NCI-H128 (cell line): ENCODE measurements at regions not wholly inside any gene's neighbourhood (a gene's known extent, or its start where the extent isn't known, plus 50 kb on each side); places are given as distances from the start of the nearest gene placed in this dataset.

Experiments
- DNase-seq: peaks from one replicate; lab custom pipeline; 2025; ENCODE audit not compliant: unreplicated experiment; lab: John Stamatoyannopoulos, UW

DNA sequence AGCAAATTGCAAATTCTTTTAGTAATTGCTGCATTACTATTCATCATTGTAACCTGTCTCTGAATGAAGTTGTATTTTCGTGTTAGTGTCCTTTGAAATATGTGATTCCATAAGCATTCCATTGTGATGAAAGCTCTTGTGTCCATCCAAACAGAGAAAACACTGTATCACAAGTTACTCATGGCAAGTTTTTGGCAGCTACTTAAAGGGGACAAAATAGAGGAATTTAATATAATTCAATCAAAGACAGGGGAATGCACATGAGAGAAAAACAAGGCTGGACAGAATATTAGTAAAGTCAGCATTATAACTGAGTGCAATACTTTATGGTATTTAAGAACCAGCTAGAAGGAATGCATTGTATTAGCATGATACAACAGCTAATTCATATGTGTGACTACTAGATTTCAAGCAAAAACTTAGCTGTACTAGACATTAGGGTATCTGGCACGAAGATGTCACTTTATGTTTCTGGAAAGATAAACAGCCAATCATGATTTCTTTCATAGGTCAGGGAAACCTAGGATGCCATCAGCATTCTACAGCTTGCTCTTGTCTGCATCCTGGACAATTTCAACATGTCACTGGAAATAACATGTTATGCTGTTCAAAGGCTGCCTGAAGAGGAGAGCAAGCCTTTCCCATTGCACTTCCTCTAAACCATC is 270.6 kb upstream of the MARCKS start:
- DNase-seq, result no peak

DNA sequence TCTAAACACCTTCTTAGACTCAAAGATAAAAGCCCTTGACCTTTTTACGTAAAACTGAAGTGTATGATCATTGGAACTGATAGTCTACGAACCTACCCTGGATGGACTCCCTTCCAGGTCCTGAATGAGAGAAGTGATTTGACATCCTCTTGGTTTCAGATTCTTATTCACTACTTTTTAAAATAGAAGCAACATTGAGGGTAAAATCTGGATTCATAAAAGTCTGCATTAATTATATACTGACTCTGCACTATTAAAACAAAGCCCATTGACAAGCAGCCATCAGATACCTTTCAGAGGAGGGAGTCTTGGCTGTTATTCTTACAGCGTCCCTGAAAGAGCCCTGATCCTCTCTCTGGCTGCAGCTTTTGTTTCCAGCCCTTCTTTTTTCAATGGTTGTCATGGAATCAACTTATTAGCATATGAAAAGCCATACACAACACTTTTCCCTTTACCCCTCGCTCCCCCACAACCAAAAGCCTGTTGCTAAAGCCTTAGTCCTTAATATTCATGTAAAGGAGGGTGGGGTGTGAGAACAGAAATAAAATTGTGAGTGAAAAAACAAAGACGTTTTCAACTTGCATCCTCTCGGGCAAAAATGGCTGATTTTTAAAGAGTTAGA is 270.0 kb upstream of the MARCKS start:
- DNase-seq, result no peak

DNA sequence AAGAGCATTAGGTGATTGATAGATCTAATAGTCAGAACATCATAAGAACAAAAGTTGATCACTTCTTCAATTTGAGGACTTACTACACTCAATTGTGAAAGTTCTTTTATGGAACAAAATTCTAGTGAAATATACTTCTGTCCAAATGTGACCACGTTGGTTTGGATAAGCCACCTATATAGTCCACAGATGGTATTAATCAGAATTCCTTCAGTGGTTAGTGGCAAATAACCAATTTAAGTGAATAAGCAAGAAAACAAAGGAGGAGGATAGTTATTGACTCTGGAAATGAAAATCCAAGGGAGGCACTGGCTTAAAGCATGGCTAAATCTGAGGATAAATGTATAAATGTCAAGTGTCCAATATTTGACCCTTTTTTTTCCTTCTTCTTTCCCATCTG is 268.5 kb upstream of the MARCKS start:
- DNase-seq, result no peak

DNA sequence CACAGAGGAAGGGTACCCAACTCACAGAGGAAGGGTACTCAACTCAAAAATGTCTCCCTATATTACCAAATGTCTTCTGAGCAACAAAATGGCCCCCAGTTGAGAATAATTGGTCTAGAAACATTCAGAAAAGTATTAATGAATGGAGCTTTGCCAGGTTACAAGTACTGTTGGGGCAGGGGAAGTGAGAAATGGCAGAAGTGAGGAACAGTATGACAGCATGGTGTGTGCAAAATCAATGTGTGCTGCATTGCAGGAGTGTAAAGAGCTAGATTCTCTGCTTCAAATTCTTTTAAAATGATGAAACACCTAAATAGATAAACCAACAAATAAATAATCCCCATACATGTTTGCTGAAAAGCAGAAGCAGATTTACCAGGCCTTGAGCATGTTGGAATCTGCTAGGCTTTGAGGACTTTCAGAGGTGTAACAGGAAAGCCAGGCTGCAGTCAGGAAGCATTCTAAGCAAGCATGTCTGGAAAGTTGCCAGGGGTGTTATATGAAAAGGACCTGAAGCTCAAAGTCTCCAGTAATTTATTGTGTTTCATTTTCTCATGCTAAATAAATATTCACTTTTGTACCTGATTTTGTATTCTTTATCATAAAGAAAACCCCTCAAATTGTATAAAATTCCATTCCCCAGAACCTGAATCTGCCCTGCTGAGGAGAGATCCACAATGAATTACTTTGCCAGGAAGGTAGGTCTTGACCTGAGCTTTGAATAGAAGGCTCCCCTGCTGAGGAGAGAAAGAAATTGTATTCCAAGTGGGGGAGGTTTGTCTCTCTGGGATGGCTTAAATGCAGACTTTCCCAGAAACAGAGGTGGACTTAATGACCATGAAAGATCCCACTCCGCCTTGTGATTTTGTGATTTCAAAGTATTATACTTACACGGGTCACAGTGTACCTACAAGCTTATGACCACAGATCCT is 265.0 kb upstream of the MARCKS start:
- DNase-seq, result no peak

DNA sequence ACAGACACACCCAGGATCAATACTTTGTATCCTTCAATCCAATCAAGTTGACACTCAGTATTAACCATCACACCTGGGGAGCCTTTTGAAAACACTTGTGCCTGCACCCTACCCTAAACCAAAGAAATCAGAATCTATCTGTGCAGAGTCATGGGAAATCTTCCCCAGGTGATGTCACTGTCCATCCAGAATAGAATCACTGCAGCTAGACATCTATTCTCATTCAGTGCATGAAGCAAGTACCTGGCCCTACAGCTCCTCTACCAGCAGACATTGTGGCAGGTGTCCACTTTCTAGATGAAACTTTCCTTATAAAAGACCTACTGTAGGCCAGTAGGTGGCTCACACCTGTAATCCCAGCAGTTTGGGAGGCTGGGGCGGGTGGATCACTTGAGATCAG is 262.4 kb upstream of the MARCKS start:
- DNase-seq, result no peak

DNA sequence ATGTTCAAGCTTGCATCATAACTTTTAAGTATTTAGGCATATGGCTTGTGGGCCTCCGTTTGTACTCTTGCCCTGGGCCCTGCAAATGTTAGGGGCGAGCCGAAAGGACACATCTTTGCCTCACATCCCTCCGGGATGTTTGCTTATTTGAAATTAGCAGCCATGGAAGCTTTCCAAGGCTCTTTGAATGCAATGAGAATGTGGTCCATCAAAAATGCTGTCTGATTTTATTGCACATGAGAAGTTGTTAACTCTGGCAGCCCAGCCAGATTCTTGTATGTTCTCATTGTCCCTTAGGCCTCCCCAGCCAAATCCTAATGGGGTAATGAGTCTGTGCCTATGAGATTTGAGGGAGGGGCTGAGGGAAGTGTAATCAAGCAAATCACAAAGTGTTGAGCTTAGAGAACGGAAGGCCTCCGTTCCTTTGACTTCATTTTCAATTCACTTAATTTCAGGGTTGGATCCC is 261.2 kb upstream of the MARCKS start:
- DNase-seq, result no peak

DNA sequence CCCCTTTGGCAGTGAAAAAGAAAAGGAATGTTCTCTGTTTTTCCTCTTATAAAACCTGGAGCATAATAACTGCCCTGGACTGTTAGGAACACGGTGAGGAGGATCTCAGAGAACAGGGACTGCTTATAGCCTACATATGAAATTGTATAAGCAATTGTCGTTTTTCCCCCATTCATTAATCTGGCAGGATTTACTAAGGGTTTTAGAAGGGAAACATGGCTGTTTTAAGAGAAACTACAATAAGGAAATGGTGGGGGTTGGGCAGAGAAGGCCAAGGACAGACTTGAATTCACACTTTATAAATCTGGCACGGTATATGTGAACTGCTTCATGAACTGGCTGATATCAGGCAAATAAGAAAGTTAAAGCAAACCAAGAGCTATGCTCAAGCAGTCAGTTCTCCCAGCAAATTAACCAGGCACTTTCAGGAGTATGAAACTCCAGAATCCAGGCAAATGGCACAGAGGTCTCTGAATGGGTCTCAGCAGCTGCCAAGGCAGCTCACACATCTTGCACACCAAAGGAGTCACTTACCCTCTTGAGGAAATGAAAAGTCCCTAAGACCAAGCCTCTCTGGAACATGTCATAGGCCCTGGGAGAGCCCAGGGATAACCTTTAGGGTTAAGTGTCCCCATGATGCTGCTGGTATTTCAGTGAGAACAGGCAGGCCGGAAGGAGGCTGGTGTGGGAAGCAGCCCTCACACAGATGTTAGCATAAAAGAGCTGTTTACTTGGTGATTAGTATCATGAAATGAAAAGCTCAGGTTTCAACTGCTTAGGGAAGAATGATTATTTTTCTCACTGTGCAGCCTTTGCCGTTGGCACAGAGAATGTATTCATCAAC is 260.5 kb upstream of the MARCKS start:
- DNase-seq, result no peak

DNA sequence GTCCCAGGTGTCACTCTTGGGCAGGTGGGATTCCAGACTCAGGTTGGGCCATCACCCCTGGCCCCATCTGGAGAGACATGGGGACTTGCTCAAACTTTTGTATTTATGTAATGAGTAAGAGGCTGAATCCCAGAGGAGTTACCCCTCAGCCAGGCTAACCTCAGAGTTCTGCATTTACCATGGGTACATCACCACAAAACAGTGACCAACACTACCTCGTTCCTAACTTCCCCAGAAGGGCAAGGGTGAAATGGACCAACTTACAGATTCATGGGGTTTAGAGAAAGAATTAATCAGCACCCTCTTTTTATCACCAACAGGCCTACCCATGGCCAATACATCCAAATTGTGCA is 259.9 kb upstream of the MARCKS start:
- no peak for DNase-seq

DNA sequence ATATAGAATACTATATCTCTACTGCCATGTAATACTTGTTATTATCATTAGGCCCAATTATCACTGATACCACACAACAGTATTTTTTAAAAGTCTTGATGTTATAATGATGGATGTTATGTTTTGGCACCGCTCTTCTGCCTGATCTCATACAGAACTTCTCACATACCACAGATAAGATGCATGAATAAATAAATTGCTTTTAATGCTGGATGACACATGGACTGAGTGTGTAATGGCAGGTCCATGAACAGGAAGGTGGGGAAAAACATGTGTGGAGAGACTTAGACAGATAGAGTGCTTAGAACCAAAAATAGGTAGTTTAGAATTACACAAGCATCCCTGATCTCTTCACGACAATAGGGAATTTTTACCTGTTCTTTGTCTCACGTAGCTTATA is 258.4 kb upstream of the MARCKS start:
- no peak for DNase-seq

DNA sequence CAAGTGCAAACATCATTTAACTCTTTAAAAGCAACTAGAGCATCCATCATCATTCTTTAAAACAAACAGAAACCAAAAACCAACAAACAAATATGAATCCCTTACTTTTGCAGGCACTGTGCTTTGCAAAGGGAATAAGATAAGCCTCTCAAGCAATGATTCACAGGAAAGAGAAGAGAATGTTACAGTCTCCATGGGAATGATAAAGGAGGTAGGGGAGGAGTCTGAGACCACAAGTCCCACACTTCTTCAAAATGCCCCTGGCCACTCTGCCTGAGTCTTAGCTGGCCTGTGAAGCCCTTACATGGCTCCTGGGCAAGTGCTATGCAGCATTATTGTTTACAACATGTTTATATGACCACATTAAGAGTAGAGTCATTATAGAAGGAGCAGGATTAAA is 257.7 kb upstream of the MARCKS start:
- DNase-seq, result no peak

DNA sequence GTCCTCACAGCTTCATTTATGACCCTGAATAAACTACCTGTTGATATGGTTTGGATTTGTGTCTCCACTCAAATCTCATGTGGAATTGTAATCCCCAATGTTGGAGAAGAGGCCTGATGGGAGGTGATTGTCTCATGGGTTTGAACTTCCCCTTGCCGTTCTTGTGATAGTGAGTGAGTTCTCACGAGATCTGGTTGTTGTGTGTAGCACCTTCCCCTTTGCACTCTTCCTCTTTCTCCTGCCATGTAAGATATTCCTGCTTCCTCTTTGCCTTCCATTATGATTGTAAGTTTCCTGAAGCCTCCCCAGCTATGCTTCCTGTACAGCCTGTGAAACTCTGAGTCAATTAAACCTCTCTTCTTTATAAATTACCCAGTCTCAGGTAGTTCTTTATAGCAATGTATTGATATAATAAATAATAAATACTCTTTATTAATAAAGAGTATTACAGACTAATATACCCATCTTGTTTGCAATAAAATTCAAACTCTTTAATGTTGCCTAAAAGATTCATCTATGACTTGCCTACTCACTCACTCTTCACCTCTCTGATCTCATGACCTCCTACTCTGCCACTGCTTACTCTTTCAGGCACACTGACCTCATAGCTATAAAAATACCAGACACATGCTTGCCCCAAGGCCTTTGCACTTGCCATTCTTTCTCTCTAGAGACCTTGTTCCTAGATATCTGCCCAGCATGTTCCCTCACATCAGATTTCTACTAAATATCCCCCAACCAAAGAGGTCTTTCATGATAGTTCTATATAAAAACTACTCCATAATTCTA is 256.4 kb upstream of the MARCKS start:
- no peak for DNase-seq

DNA sequence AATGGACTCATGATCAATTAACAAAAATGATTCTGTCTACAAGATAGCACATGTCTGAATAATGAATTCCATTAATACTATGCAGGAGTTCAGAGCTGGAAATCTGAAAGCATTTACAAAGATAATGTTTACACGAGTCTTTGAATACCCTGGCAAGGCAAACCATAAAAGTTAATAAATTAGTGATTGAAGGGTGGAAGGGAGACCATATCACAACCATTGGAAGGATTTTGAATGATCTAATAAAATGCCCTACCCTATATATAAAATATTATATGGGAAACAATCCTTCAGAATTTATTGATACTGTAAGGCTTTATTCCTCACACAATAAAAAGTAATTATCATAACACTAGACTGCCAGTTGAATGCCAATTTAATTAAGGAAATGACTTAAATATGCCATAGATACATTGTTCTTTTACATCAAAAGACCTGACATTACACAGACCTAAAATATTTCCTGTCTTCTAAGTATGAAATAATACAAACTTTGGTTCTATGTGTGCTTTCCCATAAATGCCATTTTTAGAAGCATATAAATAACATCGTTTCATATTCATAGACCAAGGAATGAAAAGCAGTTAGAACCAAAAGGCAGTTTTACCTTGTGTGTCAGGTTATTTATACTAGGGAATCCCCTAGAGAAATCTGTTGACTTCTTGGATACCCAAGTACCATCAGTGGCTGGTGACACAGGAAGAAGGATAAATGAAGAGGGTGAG is 249.2 kb upstream of the MARCKS start:
- DNase-seq, result no peak

DNA sequence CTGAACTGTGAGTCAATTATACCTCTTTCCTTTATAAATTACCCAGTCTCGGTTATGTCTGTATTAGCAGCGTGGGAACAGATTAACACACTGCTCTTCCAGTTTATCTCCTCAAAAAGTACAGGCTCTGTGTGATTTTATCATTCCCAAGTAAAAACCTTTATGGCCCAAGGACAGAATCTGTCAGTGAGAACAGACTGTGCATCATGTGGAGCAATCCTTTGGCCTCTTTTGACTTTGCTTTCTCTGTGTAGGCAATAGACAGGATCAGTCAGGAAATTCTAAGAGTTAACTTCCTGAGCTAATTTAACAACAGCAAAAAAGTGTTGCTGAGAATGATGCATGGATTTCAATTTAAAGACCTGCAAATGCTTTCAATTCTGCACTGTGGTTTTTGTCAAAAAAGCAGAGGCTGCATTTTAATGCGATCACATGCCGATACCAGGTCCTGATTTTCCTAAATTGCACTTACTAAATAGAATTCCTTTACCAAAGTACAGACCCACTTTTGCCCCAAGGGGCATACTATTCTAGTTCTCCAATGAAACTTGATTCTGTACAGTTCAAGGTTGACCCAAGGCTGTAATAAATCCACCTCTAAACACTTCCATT is 246.7 kb upstream of the MARCKS start:
- DNase-seq, result no peak

DNA sequence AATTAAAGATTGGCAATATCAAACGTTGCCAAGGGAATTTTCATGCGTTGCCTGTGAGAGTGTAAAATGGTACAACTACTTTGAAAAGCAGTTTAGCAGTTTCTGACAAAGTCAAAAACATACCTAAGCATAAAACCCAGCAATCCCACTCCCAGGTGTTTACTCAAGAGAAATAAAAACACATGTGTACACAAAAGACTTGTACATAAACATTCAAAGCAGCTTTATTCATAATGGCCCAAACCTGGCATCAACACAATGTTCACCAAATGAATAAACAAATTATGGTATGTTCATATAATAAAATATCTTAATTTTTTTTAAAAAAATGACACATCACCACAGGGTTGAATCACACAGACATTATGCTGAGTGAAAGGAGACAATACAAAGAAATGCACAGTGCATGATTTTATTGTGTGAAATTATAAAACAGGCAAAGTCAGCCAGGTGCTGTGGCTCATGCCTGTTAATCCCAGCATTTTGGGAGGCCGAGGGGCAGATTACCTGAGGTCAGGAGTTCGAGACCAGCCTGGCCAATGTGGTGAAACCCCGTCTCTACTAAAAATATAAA is 240.4 kb upstream of the MARCKS start:
- DNase-seq, result no peak

DNA sequence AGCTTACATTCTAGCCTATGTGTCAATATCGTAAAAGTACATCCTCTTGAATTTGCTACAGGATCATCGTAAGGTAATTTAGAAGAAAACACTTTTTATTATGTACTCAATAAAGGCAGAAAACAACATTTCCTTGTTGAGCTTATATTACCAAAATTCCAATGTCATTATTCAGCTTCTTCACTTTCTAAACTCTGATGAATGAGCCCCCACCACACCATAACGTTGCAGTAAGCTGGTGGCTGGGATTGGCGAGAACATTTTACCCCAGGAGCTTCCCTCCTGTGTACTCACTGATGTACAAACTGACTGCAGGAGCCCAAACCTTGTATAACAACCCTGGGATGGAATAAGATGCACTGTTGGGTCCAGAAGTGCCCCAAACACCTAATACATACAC is 238.1 kb upstream of the MARCKS start:
- no peak for DNase-seq

DNA sequence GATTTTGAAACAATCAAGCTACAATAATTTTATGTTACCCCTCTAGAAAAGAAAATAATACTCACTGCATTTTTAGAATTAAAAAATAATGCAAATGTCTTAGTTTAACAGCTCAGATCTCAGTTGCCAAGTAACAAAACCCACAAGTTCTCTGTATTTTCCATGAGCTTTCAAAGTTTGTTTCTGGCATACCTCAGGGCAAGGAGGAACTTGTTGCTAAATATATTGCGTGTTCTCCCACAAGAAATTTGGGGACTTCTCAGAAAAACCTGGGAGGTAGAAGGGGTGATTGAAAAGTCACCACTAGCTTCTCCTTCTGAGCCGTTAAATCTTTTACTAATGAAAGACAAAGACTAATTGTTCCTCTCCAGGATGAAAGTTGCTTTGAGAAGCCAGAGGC is 236.8 kb upstream of the MARCKS start:
- DNase-seq, result no peak

DNA sequence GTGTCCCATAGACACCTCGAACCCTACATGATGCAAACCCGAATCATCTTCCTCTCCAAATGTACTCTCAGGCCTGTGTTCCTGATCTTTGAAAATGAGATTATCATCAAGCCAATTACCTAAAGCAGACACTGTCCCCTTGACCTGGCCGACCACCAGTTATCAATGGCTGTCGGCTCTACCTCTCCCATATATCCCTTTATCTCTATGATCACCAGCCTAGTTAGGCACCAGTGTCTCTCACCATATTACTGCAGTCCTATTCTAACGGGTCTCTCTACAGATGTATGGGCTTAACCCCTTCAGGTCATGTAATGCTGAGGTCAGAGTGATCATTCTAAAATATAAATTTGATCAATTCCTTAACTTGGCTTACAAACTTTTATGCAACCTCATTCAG is 234.9 kb upstream of the MARCKS start:
- DNase-seq, result no peak

DNA sequence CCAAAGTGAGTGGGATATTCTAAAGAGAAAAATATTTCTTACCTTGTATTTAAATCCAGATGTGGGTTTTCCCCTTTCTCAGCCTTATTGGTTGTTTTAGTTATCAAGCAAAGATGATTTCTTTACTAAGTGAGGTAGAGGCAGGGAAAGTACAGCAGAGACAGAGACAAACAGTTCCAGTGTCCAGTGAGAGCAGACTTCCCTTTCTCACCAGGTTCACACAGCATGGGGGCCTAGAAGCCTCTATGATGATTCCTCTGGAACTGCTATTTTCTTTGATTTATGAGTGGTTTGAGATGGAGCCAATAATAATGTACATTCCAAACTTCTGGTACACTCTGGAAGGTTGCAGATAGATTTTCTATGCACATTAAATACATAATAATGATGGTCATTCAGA is 234.0 kb upstream of the MARCKS start:
- DNase-seq, result no peak

DNA sequence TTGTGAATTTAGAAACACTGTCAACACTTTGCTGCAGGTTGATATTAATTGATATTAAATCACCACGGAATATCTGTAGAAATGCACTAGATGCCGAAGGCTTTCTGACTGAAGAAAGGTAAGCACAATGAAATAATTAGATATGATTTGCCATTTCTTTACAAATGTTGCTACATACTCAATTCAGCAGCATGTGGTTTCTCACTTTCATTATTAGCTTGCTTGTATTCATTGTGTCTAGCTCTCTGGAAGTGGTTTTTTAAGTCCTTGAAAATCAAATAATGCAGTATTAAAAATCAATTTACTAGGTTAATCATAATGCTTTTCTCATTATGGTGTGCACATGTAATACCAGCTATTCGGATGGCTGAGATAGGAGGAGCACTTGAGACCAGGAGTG is 231.3 kb upstream of the MARCKS start:
- DNase-seq, result no peak
